Right atrium auricular region (tissue), 2 donors: ENCODE measurements at regions not wholly inside any gene's neighbourhood (a gene's known extent, or its start where the extent isn't known, plus 50 kb on each side); places are given as distances from the start of the nearest gene placed in this dataset.
"Not testable (repeated sequence)": the region's sequence is repeated elsewhere in the genome, so short reads cannot be mapped to it uniquely, and the experiment has no call there.

Source experiments
- DNase-seq: peaks from one replicate; pipeline ENCODE4 v3.0.0-alpha.2; 2019; ENCODE audit warnings: low spot score
- H3K27ac ChIP-seq, 2 donors: fragments of 200-600 bp; sonication (generic); 1 replicate in 1 of 2; 2 replicates in 1 of 2; pipeline ENCODE4 v1.5.1; 2016 to 2019
- H3K27me3 ChIP-seq, 2 donors: fragments of 200-600 bp; sonication (generic); one replicate each; pipeline versions ENCODE4 v1.5.1 to v1.6.0; 2017 to 2019
- H3K36me3 ChIP-seq: fragments of 200-600 bp; sonication (generic); one replicate; pipeline ENCODE4 v1.5.1; 2016
- H3K4me1 ChIP-seq, 2 donors: fragments of 200-600 bp; sonication (generic); one replicate each; pipeline versions ENCODE4 v1.5.1 to v1.6.0; 2017 to 2019
- H3K4me3 ChIP-seq, 2 donors: fragments of 200-600 bp; sonication (generic); 1 replicate in 1 of 2; 2 replicates in 1 of 2; pipeline ENCODE4 v1.5.1; 2017 to 2019; ENCODE audit warnings: mild to moderate bottlenecking in 1 of 2, moderate library complexity in 1 of 2
- H3K9me3 ChIP-seq, 2 donors: fragments of 200-600 bp; sonication (generic); one replicate each; pipeline ENCODE4 v1.5.1; 2019
- TF ChIP-seq, protein P1 (sequence below), 2 donors: fragments of 200-600 bp; sonication (generic); IDR thresholded peaks; one replicate each; pipeline ENCODE4 v1.5.1; 2019; ENCODE audit warnings: antibody characterized with exemption in 2 of 2

DNA sequence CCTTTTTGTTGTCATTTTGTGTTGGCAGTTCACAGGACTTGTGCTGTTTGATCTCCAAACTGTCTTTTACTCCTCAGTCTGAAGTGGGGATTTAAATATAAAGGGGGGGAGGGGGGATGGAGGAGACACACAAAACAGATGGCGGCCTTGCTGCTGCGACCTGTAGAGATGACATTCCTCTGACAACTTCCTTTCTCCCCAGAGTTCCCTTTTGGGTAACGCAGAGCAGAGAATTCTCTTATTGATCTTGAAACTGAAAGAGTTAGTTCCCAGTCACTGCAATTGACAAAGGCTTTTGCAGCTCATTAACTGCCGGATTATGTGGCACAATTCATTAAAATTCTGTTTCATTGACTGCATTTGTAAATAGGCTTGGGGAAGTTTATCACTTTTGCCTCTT is 279.3 kb downstream of the TSN start:
- Histone ChIP-seq H3K27me3 (no peaks in the 10 kb centered on the region), H3K4me1 (no peaks in the 10 kb centered on the region), H3K27ac (no peak overlapping the region), H3K4me3 (no peak overlapping the region), H3K36me3 (no peaks in the 10 kb centered on the region), H3K9me3 (peaks cover 0 to 10% of the 10 kb centered on the region in 2 donors)
- no peak for DNase-seq
- TF ChIP-seq, protein P1, sequence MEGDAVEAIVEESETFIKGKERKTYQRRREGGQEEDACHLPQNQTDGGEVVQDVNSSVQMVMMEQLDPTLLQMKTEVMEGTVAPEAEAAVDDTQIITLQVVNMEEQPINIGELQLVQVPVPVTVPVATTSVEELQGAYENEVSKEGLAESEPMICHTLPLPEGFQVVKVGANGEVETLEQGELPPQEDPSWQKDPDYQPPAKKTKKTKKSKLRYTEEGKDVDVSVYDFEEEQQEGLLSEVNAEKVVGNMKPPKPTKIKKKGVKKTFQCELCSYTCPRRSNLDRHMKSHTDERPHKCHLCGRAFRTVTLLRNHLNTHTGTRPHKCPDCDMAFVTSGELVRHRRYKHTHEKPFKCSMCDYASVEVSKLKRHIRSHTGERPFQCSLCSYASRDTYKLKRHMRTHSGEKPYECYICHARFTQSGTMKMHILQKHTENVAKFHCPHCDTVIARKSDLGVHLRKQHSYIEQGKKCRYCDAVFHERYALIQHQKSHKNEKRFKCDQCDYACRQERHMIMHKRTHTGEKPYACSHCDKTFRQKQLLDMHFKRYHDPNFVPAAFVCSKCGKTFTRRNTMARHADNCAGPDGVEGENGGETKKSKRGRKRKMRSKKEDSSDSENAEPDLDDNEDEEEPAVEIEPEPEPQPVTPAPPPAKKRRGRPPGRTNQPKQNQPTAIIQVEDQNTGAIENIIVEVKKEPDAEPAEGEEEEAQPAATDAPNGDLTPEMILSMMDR (IDR thresholded peaks at IDR 0.05), result no peak

DNA sequence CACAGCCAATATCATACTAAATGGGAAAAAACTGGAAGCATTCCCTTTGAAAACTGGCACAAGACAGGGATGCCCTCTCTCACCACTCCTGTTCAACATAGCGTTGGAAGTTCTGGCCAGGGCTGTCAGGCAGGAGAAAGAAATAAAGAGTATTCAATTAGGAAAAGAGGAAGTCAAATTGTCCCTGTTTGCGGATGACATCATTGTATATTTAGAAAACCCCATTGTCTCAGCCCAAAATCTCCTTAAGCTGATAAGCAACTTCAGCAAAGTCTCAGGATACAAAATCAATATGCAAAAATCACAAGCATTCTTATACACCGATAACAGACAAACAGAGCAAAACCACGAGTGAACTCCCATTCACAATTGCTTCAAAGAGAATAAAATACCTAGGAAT is 283.4 kb downstream of the TSN start:
- H3K27ac ChIP-seq, DNase-seq, H3K4me1 ChIP-seq, H3K27me3 ChIP-seq, H3K4me3 ChIP-seq, H3K36me3 ChIP-seq: not testable (repeated sequence)
- H3K9me3 ChIP-seq, result peaks cover 0 to 12% of the 10 kb centered on the region in 2 donors

- no peak overlapping the region for H3K4me3 ChIP-seq
- no peak overlapping the region for H3K27ac ChIP-seq
- no peaks in the 10 kb centered on the region for H3K27me3 ChIP-seq
- H3K36me3 ChIP-seq, result no peaks in the 10 kb centered on the region
- peaks cover 0 to 12% of the 10 kb centered on the region in 2 donors for H3K9me3 ChIP-seq
- TF ChIP-seq, protein P1 (IDR thresholded peaks at IDR 0.05), result no peak
- no peaks in the 10 kb centered on the region for H3K4me1 ChIP-seq
- DNase-seq, result no peak
These were observed 286.0 kb downstream of the TSN start for GRCh38 chr2:122041455-122041854.

DNA sequence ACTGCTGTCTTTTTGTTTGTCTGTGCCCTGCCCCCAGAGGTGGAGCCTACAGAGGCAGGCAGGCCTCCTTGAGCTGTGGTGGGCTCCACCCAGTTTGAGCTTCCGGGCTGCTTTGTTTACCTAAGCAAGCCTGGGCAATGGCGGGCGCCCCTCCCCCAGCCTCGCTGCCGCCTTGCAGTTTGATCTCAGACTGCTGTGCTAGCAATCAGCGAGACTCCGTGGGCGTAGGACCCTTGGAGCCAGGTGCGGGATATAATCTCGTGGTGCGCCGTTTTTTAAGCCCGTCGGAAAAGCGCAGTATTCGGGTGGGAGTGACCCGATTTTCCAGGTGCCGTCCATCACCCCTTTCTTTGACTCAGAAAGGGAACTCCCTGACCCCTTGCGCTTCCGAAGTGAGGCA is 296.2 kb downstream of the TSN start:
- H3K27me3 ChIP-seq, H3K4me1 ChIP-seq, H3K9me3 ChIP-seq, DNase-seq, H3K4me3 ChIP-seq, H3K36me3 ChIP-seq, H3K27ac ChIP-seq: not testable (repeated sequence)

DNA sequence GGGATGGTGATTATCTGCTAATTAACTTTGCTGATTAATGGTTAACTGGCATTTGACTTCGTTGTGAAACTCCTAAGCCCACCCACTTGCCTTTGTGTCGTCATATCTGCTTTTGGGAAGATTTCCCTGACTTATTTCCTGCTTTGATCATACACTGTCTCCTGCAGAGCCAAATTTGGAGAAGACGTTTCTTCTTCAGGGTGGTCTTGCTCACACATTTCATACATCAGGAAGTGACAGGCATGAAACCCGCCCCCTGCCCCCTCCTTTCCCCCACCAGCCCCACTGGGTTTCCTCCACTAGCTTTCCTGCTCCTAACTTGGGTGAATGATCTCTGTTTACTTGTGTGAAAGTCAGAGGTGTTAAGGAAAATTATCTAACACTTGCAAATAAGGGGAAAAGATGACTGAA is 300.1 kb downstream of the TSN start:
- no peaks in the 10 kb centered on the region for H3K9me3 ChIP-seq
- H3K27me3 ChIP-seq, result no peaks in the 10 kb centered on the region
- no peak overlapping the region for H3K27ac ChIP-seq
- no peaks in the 10 kb centered on the region for H3K4me1 ChIP-seq
- TF ChIP-seq, protein P1 (IDR thresholded peaks at IDR 0.05), result no peak
- DNase-seq, result no peak
- no peak overlapping the region for H3K4me3 ChIP-seq
- no peaks in the 10 kb centered on the region for H3K36me3 ChIP-seq

DNA sequence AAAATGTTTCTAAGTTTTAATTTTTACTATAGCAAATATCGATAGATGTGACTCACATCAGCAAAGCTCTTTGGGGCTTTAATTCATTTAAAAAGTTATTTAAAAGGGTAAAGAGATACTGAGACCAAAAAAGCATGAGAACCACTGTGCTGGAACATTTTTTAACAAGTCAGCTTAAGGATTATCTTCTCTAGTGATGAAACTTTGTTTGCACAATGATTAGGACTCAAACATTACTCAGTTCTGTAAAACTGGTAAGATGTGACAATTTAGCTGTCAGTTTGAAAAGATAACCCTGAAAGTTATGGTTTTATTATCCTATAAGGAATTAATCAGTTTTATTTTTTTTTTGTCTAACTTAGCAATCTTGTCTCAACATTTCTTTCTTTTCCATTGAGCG is 301.4 kb downstream of the TSN start:
- TF ChIP-seq, protein P1 (IDR thresholded peaks at IDR 0.05), result no peak
- no peak overlapping the region for H3K27ac ChIP-seq
- no peaks in the 10 kb centered on the region for H3K36me3 ChIP-seq

DNA sequence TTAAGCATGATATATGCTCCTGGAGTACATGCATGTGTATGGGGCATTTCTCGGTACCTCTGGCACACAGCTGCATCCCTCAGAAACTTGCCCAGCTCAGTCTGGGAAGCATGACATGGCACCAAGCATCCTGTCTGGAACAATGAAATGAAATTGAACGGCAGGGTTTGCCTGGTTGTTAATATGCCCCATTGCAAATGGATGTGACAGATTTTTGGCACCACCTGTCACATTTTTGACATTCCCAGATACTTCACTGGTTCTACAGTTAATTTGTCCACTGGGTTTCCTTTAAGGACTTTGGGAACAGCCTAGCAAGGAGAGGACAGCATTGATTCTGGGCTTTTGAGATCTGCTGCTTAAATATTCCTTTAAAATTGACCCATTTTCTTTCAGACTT is 305.8 kb downstream of the TSN start:
- no peak overlapping the region for H3K27ac ChIP-seq
- H3K36me3 ChIP-seq, result no peaks in the 10 kb centered on the region
- H3K4me3 ChIP-seq, result no peak overlapping the region
- no peaks in the 10 kb centered on the region for H3K4me1 ChIP-seq
- no peaks in the 10 kb centered on the region for H3K9me3 ChIP-seq
- no peaks in the 10 kb centered on the region for H3K27me3 ChIP-seq
- peak; percentile 7 for DNase-seq
- TF ChIP-seq, protein P1 (IDR thresholded peaks at IDR 0.05), result no peak

More for the DNA sequence above, 301.4 kb downstream of the TSN start:
- Histone ChIP-seq H3K9me3 (no peaks in the 10 kb centered on the region), H3K4me1 (no peaks in the 10 kb centered on the region), H3K27me3 (no peaks in the 10 kb centered on the region), H3K4me3 (no peak overlapping the region)
- DNase-seq, result no peak
